ENCODE measurements at regions not wholly inside any gene's neighbourhood (a gene's known extent, or its start where the extent isn't known, plus 50 kb on each side); places are given as distances from the start of the nearest gene placed in this dataset.
"Not testable (repeated sequence)": the region's sequence is repeated elsewhere in the genome, so short reads cannot be mapped to it uniquely, and the experiment has no call there.

- FAIRE-seq: no peak
Measured at GRCh38 chr12:87670448-87670847, 358.8 kb downstream of the C12orf50 start.

GRCh38 chr12:87667378-87667777 lies 361.8 kb downstream of the C12orf50 start:
- no peak for FAIRE-seq

- FAIRE-seq: no peak
Measured at GRCh38 chr12:87661786-87662377, 367.3 kb downstream of the C12orf50 start.

GRCh38 chr12:87660987-87661774 lies 368.0 kb downstream of the C12orf50 start:
- FAIRE-seq: no peak

GRCh38 chr12:87660291-87660690 lies 368.9 kb downstream of the C12orf50 start:
- FAIRE-seq: no peak

GRCh38 chr12:87656311-87656710 lies 372.9 kb downstream of the C12orf50 start:
- FAIRE-seq: no peak

- FAIRE-seq: no peak
Measured at GRCh38 chr12:87651670-87652425, 377.4 kb downstream of the C12orf50 start.

- no peak for FAIRE-seq
Measured at GRCh38 chr12:87642245-87642644, 387.0 kb downstream of the C12orf50 start.

- FAIRE-seq: no peak
Measured at GRCh38 chr12:87618199-87618598, 411.0 kb downstream of the C12orf50 start.

GRCh38 chr12:87612996-87613395 lies 416.2 kb downstream of the C12orf50 start:
- FAIRE-seq: no peak

- no peak for FAIRE-seq
Measured at GRCh38 chr12:87608321-87608720, 420.9 kb downstream of the C12orf50 start.

- FAIRE-seq: no peak
Measured at GRCh38 chr12:87603727-87604126, 425.5 kb downstream of the C12orf50 start.

- FAIRE-seq: no peak
Measured at GRCh38 chr12:87599459-87599858, 429.7 kb downstream of the C12orf50 start.

GRCh38 chr12:87597114-87597513 lies 432.1 kb downstream of the C12orf50 start:
- FAIRE-seq: no peak

GRCh38 chr12:87596636-87597035 lies 432.6 kb downstream of the C12orf50 start:
- FAIRE-seq: no peak

- no peak for FAIRE-seq
Measured at GRCh38 chr12:87596134-87596533, 433.1 kb downstream of the C12orf50 start.

- no peak for FAIRE-seq
Measured at GRCh38 chr12:87585882-87586557, 443.2 kb downstream of the C12orf50 start.

GRCh38 chr12:87579091-87579490 lies 450.1 kb downstream of the C12orf50 start:
- FAIRE-seq: not testable (repeated sequence)

- FAIRE-seq: no peak
Measured at GRCh38 chr12:87575906-87576305, 453.3 kb downstream of the C12orf50 start.

- not testable (repeated sequence) for FAIRE-seq
Measured at GRCh38 chr12:87566918-87567317, 462.3 kb downstream of the C12orf50 start.

GRCh38 chr12:87556985-87557384 lies 472.2 kb downstream of the C12orf50 start:
- FAIRE-seq: no peak

GRCh38 chr12:87531213-87531612 lies 498.0 kb downstream of the C12orf50 start:
- FAIRE-seq: not testable (repeated sequence)

GRCh38 chr12:87529413-87529812 lies 499.8 kb downstream of the C12orf50 start:
- FAIRE-seq: no peak

Measured in A204.1 (cell line).